ENCODE measurements at regions not wholly inside any gene's neighbourhood (a gene's known extent, or its start where the extent isn't known, plus 50 kb on each side); places are given as distances from the start of the nearest gene placed in this dataset.

- no peak overlapping the region for H3K27ac Mint-ChIP-seq (ENCODE audit: unreplicated experiment)
- DNase-seq (ENCODE audit: extremely low spot score, unreplicated experiment): no peak
- H3K4me3 Mint-ChIP-seq (ENCODE audit: unreplicated experiment): no peak overlapping the region
- peaks cover 24% of the 10 kb centered on the region for H3K4me1 Mint-ChIP-seq (ENCODE audit: unreplicated experiment)
- H3K27me3 Mint-ChIP-seq (ENCODE audit: unreplicated experiment): no peaks in the 10 kb centered on the region
- no peaks in the 10 kb centered on the region for H3K36me3 Mint-ChIP-seq (ENCODE audit: unreplicated experiment)
- H3K9me3 Mint-ChIP-seq (ENCODE audit: unreplicated experiment): no peaks in the 10 kb centered on the region
- no peak for TF ChIP-seq CTCF (IDR thresholded peaks at IDR 0.05)
Observed at GRCh38 chr5:97550164-97550563, 367.1 kb upstream of the RIOK2 start.

GRCh38 chr5:97550818-97551217, 367.8 kb upstream of the RIOK2 start:
- DNase-seq (ENCODE audit: extremely low spot score, unreplicated experiment): no peak
- no peak overlapping the region for H3K4me3 Mint-ChIP-seq (ENCODE audit: unreplicated experiment)
- H3K4me1 Mint-ChIP-seq (ENCODE audit: unreplicated experiment): peaks cover 24% of the 10 kb centered on the region
- H3K36me3 Mint-ChIP-seq (ENCODE audit: unreplicated experiment): no peaks in the 10 kb centered on the region
- H3K27ac Mint-ChIP-seq (ENCODE audit: unreplicated experiment): no peak overlapping the region
- H3K9me3 Mint-ChIP-seq (ENCODE audit: unreplicated experiment): no peaks in the 10 kb centered on the region
- no peaks in the 10 kb centered on the region for H3K27me3 Mint-ChIP-seq (ENCODE audit: unreplicated experiment)
- no peak for TF ChIP-seq CTCF (IDR thresholded peaks at IDR 0.05)

GRCh38 chr5:97553604-97554452, 370.8 kb upstream of the RIOK2 start:
- DNase-seq (ENCODE audit: extremely low spot score, unreplicated experiment): no peak
- no peaks in the 10 kb centered on the region for H3K9me3 Mint-ChIP-seq (ENCODE audit: unreplicated experiment)
- no peak overlapping the region for H3K4me3 Mint-ChIP-seq (ENCODE audit: unreplicated experiment)

GRCh38 chr5:97554977-97555643, 372.1 kb upstream of the RIOK2 start:
- no peak overlapping the region for H3K4me3 Mint-ChIP-seq (ENCODE audit: unreplicated experiment)
- no peaks in the 10 kb centered on the region for H3K9me3 Mint-ChIP-seq (ENCODE audit: unreplicated experiment)
- no peak for TF ChIP-seq CTCF (IDR thresholded peaks at IDR 0.05)
- H3K36me3 Mint-ChIP-seq (ENCODE audit: unreplicated experiment): no peaks in the 10 kb centered on the region
- no peaks in the 10 kb centered on the region for H3K27me3 Mint-ChIP-seq (ENCODE audit: unreplicated experiment)
- H3K27ac Mint-ChIP-seq (ENCODE audit: unreplicated experiment): no peak overlapping the region
- peaks cover 20% of the 10 kb centered on the region for H3K4me1 Mint-ChIP-seq (ENCODE audit: unreplicated experiment)
- DNase-seq (ENCODE audit: extremely low spot score, unreplicated experiment): no peak

More at GRCh38 chr5:97553604-97554452, 370.8 kb upstream of the RIOK2 start:
- Mint-ChIP-seq H3K4me1 (ENCODE audit: unreplicated experiment) (peaks cover 20% of the 10 kb centered on the region), H3K27me3 (ENCODE audit: unreplicated experiment) (no peaks in the 10 kb centered on the region), H3K36me3 (ENCODE audit: unreplicated experiment) (no peaks in the 10 kb centered on the region), H3K27ac (ENCODE audit: unreplicated experiment) (no peak overlapping the region)
- no peak for TF ChIP-seq CTCF (IDR thresholded peaks at IDR 0.05)

- no peaks in the 10 kb centered on the region for H3K36me3 Mint-ChIP-seq (ENCODE audit: unreplicated experiment)
- H3K4me1 Mint-ChIP-seq (ENCODE audit: unreplicated experiment): peaks cover 16% of the 10 kb centered on the region
- no peak overlapping the region for H3K27ac Mint-ChIP-seq (ENCODE audit: unreplicated experiment)
- H3K9me3 Mint-ChIP-seq (ENCODE audit: unreplicated experiment): no peaks in the 10 kb centered on the region
- TF ChIP-seq CTCF (IDR thresholded peaks at IDR 0.05): no peak
- H3K4me3 Mint-ChIP-seq (ENCODE audit: unreplicated experiment): no peak overlapping the region
- no peak for DNase-seq (ENCODE audit: extremely low spot score, unreplicated experiment)
- no peaks in the 10 kb centered on the region for H3K27me3 Mint-ChIP-seq (ENCODE audit: unreplicated experiment)
Observed at GRCh38 chr5:97555644-97555981, 372.6 kb upstream of the RIOK2 start.

All from osteocyte (in vitro differentiated cells).